HG03378 (cell line): ENCODE measurements at regions not wholly inside any gene's neighbourhood (a gene's known extent, or its start where the extent isn't known, plus 50 kb on each side); places are given as distances from the start of the nearest gene placed in this dataset.
"Not testable (repeated sequence)": the region's sequence is repeated elsewhere in the genome, so short reads cannot be mapped to it uniquely, and the experiment has no call there.

Experiments
- ATAC-seq: cut with Tn5 transposase; IDR thresholded peaks from one replicate; pipeline ENCODE4 v1.9.1; 2021; ENCODE audit warnings: mild to moderate bottlenecking, moderate library complexity; ENCODE audit not compliant: unreplicated experiment

- ATAC-seq = no peak
Measured at GRCh38 chr1:186775881-186776560, 52.7 kb upstream of the PLA2G4A start.

GRCh38 chr1:186775036-186775435, 53.7 kb upstream of the PLA2G4A start:
- ATAC-seq = no peak

- ATAC-seq = peak; percentile 50
Measured at GRCh38 chr1:186772228-186772627, 56.5 kb upstream of the PLA2G4A start.

- ATAC-seq = no peak
Measured at GRCh38 chr1:186770421-186770820, 58.3 kb upstream of the PLA2G4A start.

GRCh38 chr1:186768906-186769305, 59.8 kb upstream of the PLA2G4A start:
- peak; percentile 94 for ATAC-seq

- ATAC-seq = no peak
Measured at GRCh38 chr1:186765446-186765845, 63.3 kb upstream of the PLA2G4A start.

GRCh38 chr1:186763107-186763506, 65.6 kb upstream of the PLA2G4A start:
- peak; percentile 81 for ATAC-seq

GRCh38 chr1:186762653-186763052, 66.1 kb upstream of the PLA2G4A start:
- ATAC-seq = no peak

- ATAC-seq = peak; percentile 37
Measured at GRCh38 chr1:186761358-186761757, 67.4 kb upstream of the PLA2G4A start.

GRCh38 chr1:186760446-186760845, 68.3 kb upstream of the PLA2G4A start:
- no peak for ATAC-seq

- not testable (repeated sequence) for ATAC-seq
Measured at GRCh38 chr1:186758896-186759606, 69.7 kb upstream of the PLA2G4A start.

GRCh38 chr1:186757851-186758250, 70.9 kb upstream of the PLA2G4A start:
- ATAC-seq = no peak

GRCh38 chr1:186754542-186755145, 74.1 kb upstream of the PLA2G4A start:
- no peak for ATAC-seq

- ATAC-seq = no peak
Measured at GRCh38 chr1:186753241-186753640, 73.0 kb upstream of the PTGS2 start.

GRCh38 chr1:186750257-186750656, 70.0 kb upstream of the PTGS2 start:
- no peak for ATAC-seq

GRCh38 chr1:186749820-186750219, 69.6 kb upstream of the PTGS2 start:
- ATAC-seq = no peak

GRCh38 chr1:186747661-186748060, 67.4 kb upstream of the PTGS2 start:
- ATAC-seq = no peak

- ATAC-seq = no peak
Measured at GRCh38 chr1:186745531-186746146, 65.4 kb upstream of the PTGS2 start.

- ATAC-seq = no peak
Measured at GRCh38 chr1:186741640-186742039, 61.4 kb upstream of the PTGS2 start.

GRCh38 chr1:186740324-186740723, 60.1 kb upstream of the PTGS2 start:
- peak; percentile 54 for ATAC-seq

- ATAC-seq = no peak
Measured at GRCh38 chr1:186739515-186739914, 59.3 kb upstream of the PTGS2 start.

- peak; percentile 86 for ATAC-seq
Measured at GRCh38 chr1:186738926-186739325, 58.7 kb upstream of the PTGS2 start.
